GM12873 (cell line): ENCODE measurements at regions not wholly inside any gene's neighbourhood (a gene's known extent, or its start where the extent isn't known, plus 50 kb on each side); places are given as distances from the start of the nearest gene placed in this dataset.
A peak's percentile ranks its signal among the peaks of the same experiment; 100 is the strongest.

ENCODE experiments used
- TF ChIP-seq, protein P1 (sequence below): IDR thresholded peaks from 2 replicates; pipeline ENCODE4 v1.5.1; 2012; ENCODE audit warnings: low read depth, mild to moderate bottlenecking, moderate library complexity, low read length, control low read depth; ENCODE audit not compliant: insufficient read depth; ENCODE audit errors: missing control alignments

DNA sequence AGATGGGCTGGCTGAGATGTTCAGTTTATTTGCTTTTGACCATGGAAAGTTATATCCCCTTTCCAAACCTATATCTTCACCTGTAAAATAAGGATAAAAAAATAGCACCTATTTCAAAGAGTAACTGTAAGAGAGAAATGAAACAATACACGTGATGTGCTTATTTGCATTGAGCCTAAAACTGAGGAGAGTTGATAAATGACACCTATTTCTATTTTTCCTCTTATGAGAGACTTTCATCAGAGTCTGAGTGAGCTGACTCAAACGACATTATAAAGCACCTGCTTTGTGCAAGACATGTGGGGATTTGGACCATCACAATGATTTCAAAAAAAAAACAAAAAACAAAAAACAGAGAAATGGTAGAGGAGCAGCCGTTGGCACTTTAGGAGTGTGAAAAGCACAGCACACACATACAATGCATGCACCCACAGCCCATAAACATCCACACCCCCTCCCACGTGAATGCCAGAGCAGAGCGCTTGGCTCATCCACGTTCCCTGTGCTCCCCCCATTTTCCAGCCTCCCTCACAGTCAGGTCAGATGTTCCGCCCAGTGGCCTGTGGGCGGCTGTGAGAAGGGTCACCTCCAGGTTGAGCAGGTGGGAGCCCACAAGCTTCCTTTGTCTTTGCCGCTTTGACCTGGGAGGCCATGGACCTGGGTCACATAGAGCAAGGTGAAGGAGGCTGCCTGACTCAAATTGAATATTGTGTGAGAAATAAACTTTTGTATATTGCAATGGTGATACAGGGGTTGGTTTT lies 253.2 kb upstream of the ZNF32 start:
- TF ChIP-seq, protein P1, sequence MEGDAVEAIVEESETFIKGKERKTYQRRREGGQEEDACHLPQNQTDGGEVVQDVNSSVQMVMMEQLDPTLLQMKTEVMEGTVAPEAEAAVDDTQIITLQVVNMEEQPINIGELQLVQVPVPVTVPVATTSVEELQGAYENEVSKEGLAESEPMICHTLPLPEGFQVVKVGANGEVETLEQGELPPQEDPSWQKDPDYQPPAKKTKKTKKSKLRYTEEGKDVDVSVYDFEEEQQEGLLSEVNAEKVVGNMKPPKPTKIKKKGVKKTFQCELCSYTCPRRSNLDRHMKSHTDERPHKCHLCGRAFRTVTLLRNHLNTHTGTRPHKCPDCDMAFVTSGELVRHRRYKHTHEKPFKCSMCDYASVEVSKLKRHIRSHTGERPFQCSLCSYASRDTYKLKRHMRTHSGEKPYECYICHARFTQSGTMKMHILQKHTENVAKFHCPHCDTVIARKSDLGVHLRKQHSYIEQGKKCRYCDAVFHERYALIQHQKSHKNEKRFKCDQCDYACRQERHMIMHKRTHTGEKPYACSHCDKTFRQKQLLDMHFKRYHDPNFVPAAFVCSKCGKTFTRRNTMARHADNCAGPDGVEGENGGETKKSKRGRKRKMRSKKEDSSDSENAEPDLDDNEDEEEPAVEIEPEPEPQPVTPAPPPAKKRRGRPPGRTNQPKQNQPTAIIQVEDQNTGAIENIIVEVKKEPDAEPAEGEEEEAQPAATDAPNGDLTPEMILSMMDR: no peak

DNA sequence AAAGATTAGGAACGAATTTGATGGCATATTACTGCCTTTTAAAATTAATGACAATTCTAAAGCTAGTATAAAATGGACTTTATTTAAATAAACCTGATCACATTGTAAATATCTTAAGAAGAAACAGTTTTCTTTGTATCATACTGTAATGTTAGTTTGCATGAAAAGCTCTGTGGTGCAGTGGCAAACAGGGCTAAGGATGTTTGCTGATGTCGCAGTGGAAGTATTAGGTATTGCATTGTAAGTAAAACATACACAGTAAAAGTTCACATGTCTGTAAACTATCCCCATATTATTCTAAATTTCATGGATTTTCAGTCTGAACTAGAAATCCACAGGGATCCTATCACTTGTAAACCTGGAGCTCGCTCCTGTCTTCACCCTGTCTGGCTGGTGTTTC lies 252.6 kb upstream of the ZNF32 start:
- TF ChIP-seq, protein P1: peak; percentile 24

DNA sequence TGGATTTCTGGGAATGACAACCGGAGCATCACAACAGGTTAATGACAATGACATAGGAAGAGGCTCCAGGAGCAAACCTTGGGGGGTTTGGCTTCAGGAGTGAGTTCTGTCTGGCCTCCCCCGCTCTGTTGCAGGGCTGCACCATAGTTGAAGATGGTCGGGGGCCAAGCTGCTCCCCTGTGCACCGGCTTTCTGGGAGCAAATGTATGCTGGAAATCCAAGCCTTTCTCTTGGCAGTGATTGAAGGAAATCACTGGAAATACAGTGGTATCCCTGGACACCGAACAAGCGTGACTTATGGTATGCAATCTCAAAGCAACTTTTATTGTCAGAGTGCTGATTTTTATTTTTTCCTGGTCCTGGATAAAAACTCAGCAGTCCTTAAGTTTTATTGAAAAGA lies 251.9 kb upstream of the ZNF32 start:
- TF ChIP-seq, protein P1: no peak

DNA sequence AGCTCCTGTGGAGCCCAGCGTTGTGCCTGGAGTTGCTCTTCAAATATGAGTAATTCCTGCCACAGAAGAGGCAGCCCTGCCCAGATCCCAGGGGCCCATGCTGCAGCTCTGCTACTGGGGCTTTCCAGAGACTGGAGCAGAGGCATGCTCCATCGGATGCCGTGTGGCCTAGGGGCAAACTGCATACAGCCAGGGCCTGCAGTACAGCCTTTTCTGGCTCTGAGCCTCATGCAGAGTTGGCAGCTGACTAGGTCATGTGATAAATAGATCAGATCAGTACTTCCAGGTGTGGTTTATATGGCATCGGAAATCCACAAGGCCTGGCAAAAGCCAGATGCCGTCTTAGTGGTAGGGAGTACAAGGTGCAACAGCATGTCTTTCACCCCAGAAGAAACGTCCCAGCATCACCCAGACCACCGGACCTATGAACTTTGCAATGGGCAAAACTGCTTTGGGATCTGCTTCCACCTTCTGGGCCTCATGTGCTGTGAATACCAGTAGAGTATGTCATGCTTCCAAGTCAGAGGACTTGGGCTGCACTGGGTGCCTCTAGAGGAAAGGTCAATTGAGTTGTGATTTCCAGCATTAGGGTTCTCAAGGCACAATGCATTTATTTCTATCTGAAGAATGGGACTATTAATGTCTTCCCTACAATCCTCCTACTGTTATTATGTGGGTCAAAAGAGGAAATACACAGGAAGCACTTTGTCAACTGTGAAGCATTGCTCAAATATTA lies 250.7 kb upstream of the ZNF32 start:
- TF ChIP-seq, protein P1: no peak

DNA sequence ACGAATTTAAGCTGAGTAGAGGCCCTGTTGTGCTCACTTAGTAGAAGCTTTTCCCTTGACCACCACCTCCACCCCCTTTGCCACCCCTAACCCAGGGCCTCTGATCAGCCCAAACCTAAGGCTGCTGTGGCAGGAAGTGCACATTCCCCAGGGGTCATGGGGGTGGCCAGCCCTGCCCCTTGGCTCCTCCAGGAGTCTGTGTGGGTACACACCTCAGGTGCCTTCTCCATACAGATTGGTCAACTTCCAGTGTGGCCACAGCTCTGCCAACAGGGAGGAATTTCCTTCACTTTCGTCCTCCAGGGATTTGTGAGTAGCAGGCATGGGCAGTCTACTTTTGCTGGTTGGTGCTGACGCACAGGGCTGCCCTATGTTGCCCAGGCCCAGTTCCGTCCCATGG lies 249.9 kb upstream of the ZNF32 start:
- TF ChIP-seq, protein P1: no peak

DNA sequence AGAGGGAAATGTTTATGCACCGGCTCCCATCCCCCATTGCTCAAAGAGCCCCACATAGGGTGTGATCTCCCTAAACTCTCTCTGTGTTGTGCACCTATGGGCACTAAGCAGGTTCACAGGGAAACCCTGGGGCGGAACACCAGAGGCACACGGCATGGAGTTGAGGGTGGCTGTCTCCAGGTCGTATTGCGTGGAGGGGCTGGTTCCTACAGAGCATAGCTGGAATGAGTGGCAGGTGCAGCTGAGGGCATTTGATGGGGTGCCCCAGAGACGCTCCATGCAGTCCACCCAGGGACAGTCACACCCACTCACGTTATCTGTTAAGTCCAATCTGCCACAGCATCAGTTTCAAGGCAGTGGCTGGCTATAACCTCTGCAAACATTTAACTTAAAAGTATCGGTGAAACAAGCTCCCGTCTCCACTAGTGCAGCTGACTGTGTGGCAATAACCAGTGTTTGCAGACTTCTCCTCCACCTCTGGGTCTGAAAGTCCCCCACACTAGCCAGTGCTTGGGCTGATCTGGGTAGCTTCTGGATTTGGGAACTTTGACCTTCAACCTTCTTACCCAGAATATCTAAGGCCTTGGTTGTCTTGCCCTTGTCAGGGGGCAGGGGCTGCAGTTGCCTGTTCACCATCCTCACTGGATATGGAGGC lies 249.2 kb upstream of the ZNF32 start:
- TF ChIP-seq, protein P1: no peak
